HepG2 (cell line): ENCODE measurements at regions not wholly inside any gene's neighbourhood (a gene's known extent, or its start where the extent isn't known, plus 50 kb on each side); places are given as distances from the start of the nearest gene placed in this dataset.

ENCODE experiments used
- ATAC-seq: fragments of 200-7000 bp; cut with Tn5 transposase; 3 replicates; pipeline ENCODE4 v1.9.1; 2020; ENCODE audit warnings: mild to moderate bottlenecking, moderate library complexity
- BruUV-seq: library from RNA; stranded (reverse); fragments of 400-500 nt; replicated peaks from 2 replicates; lab custom pipeline; 2021; lab: Mats Ljungman, UMichigan
- CTCF ChIA-PET: fragments of 300-600 bp; formaldehyde crosslinking; extraction: SDS; loops from one replicate; lab custom pipeline; 2021; ENCODE audit warnings: low total read pairs, inconsistent platforms, low intra/inter-chr PET ratio; lab: Yijun Ruan, JAX
- POLR2A ChIA-PET: fragments of 350-600 bp; sonication (Branson Sonifier 250); formaldehyde crosslinking; loops from one replicate; lab custom pipeline; 2020; ENCODE audit warnings: antibody characterized with exemption, inconsistent platforms; lab: Yijun Ruan, JAX
- DNase-seq: peaks from one replicate; pipeline ENCODE4 v3.0.0-alpha.2; 2015; ENCODE audit warnings: low spot score
- FAIRE-seq: peaks from 3 replicates; lab custom pipeline; 2011; peaks lifted over from hg19 to GRCh38; lab: Jason Lieb, UNC
- H2AFZ ChIP-seq: one replicate; pipeline ENCODE4 v1.6.1; 2011; ENCODE audit warnings: low read length, inconsistent platforms
- H3K27ac ChIP-seq: fragments of 300-600 bp; 3 replicates; pipeline ENCODE4 v1.8.0; 2011; ENCODE audit warnings: mixed run types, mild to moderate bottlenecking, mixed read lengths, low read length, inconsistent platforms; ENCODE audit not compliant: insufficient read depth; ENCODE audit errors: extremely low read length
- H3K27me3 ChIP-seq, 2 experiments: fragments of 200-600 bp in 1 of 2; 2 replicates in 1 of 2; 3 replicates in 1 of 2; pipeline versions ENCODE4 v1.6.0 to v1.8.0; 2011; ENCODE audit warnings: low read length in 2 of 2, mild to moderate bottlenecking in 2 of 2, moderate library complexity in 2 of 2, inconsistent platforms in 1 of 2; ENCODE audit not compliant: insufficient read depth in 2 of 2, control insufficient read depth in 1 of 2
- H3K36me3 ChIP-seq, 2 experiments: fragments of 200-600 bp in 1 of 2; replicated peaks in 1 of 2; 2 replicates in 1 of 2; 3 replicates in 1 of 2; pipeline versions ENCODE4 v1.5.1 to v1.8.0; 2011; ENCODE audit warnings: low read length in 2 of 2, inconsistent platforms in 1 of 2; ENCODE audit not compliant: insufficient read depth in 2 of 2, control insufficient read depth in 1 of 2
- H3K4me1 ChIP-seq: 2 replicates; pipeline ENCODE4 v1.5.1; 2012; ENCODE audit warnings: low read length, inconsistent platforms; ENCODE audit not compliant: insufficient read depth
- H3K4me2 ChIP-seq: 2 replicates; pipeline ENCODE4 v1.6.0; 2011; ENCODE audit warnings: low read depth, low read length, inconsistent platforms
- H3K4me3 ChIP-seq, 3 experiments: fragments of 200-600 bp in 1 of 3; sonication (generic), shearing (Covaris generic) in 1 of 3; replicated peaks in 1 of 3; 2 replicates each; pipeline ENCODE4 v1.5.1; 2011 to 2016; ENCODE audit warnings: low read length in 3 of 3, inconsistent platforms in 2 of 3, low read depth in 2 of 3, mild to moderate bottlenecking in 2 of 3, control low read depth in 1 of 3, mixed read lengths in 1 of 3; ENCODE audit not compliant: insufficient read depth in 1 of 3
- H3K79me2 ChIP-seq: one replicate; pipeline ENCODE4 v1.6.1; 2011; ENCODE audit warnings: low read length, inconsistent platforms; ENCODE audit not compliant: insufficient read depth
- H3K9ac ChIP-seq: 2 replicates; pipeline ENCODE4 v1.6.0; 2011; ENCODE audit warnings: mild to moderate bottlenecking, low read depth, low read length, inconsistent platforms; ENCODE audit not compliant: insufficient read depth
- H3K9me3 ChIP-seq: 2 replicates; pipeline ENCODE4 v1.5.1; 2012; ENCODE audit warnings: mild to moderate bottlenecking, low read length
- H4K20me1 ChIP-seq: 2 replicates; pipeline ENCODE4 v1.6.0; 2011; ENCODE audit warnings: inconsistent platforms, mild to moderate bottlenecking, low read length, moderate library complexity; ENCODE audit not compliant: insufficient read depth
- AKAP8 ChIP-seq: sonication (generic); formaldehyde crosslinking; IDR thresholded peaks from 2 replicates; pipeline ENCODE4 v1.5.1; 2020; ENCODE audit warnings: mild to moderate bottlenecking, missing genetic modification reagents
- BRD4 ChIP-seq: sonication (generic); formaldehyde crosslinking; IDR thresholded peaks from 2 replicates; pipeline ENCODE4 v1.4.0; 2020; ENCODE audit warnings: missing genetic modification reagents
- DBP ChIP-seq: sonication (generic); formaldehyde crosslinking; IDR thresholded peaks from 2 replicates; pipeline ENCODE4 v1.4.0; 2020; ENCODE audit warnings: missing genetic modification reagents; ENCODE audit errors: not compliant biosample characterization
- ELF1 ChIP-seq: sonication (generic); formaldehyde crosslinking; IDR thresholded peaks from 2 replicates; pipeline ENCODE4 v1.4.0; 2020; ENCODE audit warnings: missing genetic modification reagents
- GABPA ChIP-seq, 2 experiments: IDR thresholded peaks; 2 replicates each; pipeline ENCODE4 v1.6.1; 2011 to 2016; ENCODE audit warnings: low read depth in 2 of 2, low read length in 1 of 2, missing biosample characterization in 1 of 2, missing genetic modification characterization in 1 of 2
- GPN1 ChIP-seq: sonication (generic); formaldehyde crosslinking; IDR thresholded peaks from 2 replicates; pipeline ENCODE4 v1.5.1; 2020; ENCODE audit warnings: missing genetic modification reagents, borderline replicate concordance
- GTF3A ChIP-seq: sonication (generic); formaldehyde crosslinking; conservative IDR thresholded peaks from 2 replicates; pipeline ENCODE4 v1.4.0; 2020; ENCODE audit warnings: mild to moderate bottlenecking, missing genetic modification reagents
- KLF13 ChIP-seq: sonication (generic); formaldehyde crosslinking; IDR thresholded peaks from 2 replicates; pipeline ENCODE4 v1.4.0; 2020; ENCODE audit warnings: mild to moderate bottlenecking, missing genetic modification reagents
- MYNN ChIP-seq: sonication (generic); formaldehyde crosslinking; IDR thresholded peaks from 2 replicates; pipeline ENCODE4 v1.4.0; 2020; ENCODE audit warnings: mild to moderate bottlenecking, low read depth, missing genetic modification reagents
- PRMT3 ChIP-seq: sonication (generic); formaldehyde crosslinking; IDR thresholded peaks from 2 replicates; pipeline ENCODE4 v1.8.1; 2022; ENCODE audit warnings: low read depth, mild to moderate bottlenecking, moderate library complexity, missing genetic modification reagents, borderline replicate concordance
- RARG ChIP-seq: sonication (generic); formaldehyde crosslinking; IDR thresholded peaks from 2 replicates; pipeline ENCODE4 v1.4.0; 2020; ENCODE audit warnings: low read depth, mild to moderate bottlenecking, missing genetic modification reagents
- ZBTB26 ChIP-seq: IDR thresholded peaks from 2 replicates; pipeline ENCODE4 v1.6.1; 2016; ENCODE audit warnings: missing compliant biosample characterization, missing genetic modification reagents, borderline replicate concordance
- ZNF136 ChIP-seq: sonication (generic); formaldehyde crosslinking; IDR thresholded peaks from 2 replicates; pipeline ENCODE4 v1.8.1; 2022; ENCODE audit warnings: low read depth, mild to moderate bottlenecking, moderate library complexity, missing genetic modification reagents
- ZNF75D ChIP-seq: sonication (generic); formaldehyde crosslinking; IDR thresholded peaks from 2 replicates; pipeline ENCODE4 v1.8.1; 2023; ENCODE audit warnings: missing genetic modification reagents, mild to moderate bottlenecking, borderline replicate concordance
- WGBS: methylation state at CpG from one replicate; pipeline ENCODE4 v1.1.6; 2017; ENCODE audit warnings: low lambda C conversion rate; 5-methylcytosine and 5-hydroxymethylcytosine counted together
- in situ Hi-C: cut with HindIII; loops from 2 replicates; pipeline ENCODE4 v1.10.0; 2017; ENCODE audit warnings: low pct_unique_long_range_greater_than_20kb; ENCODE audit not compliant: extremely low pct_ligation_motif_present
- intact Hi-C: fragments of 100-400 bp; cut with micrococcal nuclease; formaldehyde crosslinking; loops from one replicate; pipeline ENCODE4 v1.10.0; 2022; ENCODE audit not compliant: unreplicated experiment

GRCh38 chr1:5345556-5345955 is 646.7 kb downstream of the NPHP4 start:
- BruUV-seq: no TSS peak
- H3K36me3 ChIP-seq: no peaks in the 10 kb centered on the region
- in situ Hi-C loops (no loop called here), intact Hi-C loops (no loop called here)
- FAIRE-seq: no peak
- no peaks in the 10 kb centered on the region for H3K79me2 ChIP-seq
- POLR2A ChIA-PET: no interaction called here
- H3K9ac ChIP-seq: no peak overlapping the region
- no peak overlapping the region for H2AFZ ChIP-seq
- ATAC-seq: no peak
- CTCF ChIA-PET: no interaction called here
- H3K27ac ChIP-seq: no peak overlapping the region
- peaks cover 8% of the 10 kb centered on the region; the same call in 1 of the 2 replicates for H3K4me1 ChIP-seq
- TF ChIP-seq PRMT3 (CRISPR knock-in tag) (no peak), MYNN (CRISPR knock-in tag) (no peak), GABPA (IDR thresholded peaks at IDR 0.05; ENCODE audit: low read depth, low read length) (no peak), GABPA (CRISPR knock-in tag; IDR thresholded peaks at IDR 0.05; ENCODE audit: low read depth) (no peak), BRD4 (CRISPR knock-in tag) (no peak), ZBTB26 (CRISPR knock-in tag) (no peak), ZNF136 (CRISPR knock-in tag) (no peak), ZNF75D (CRISPR knock-in tag) (no peak), RARG (CRISPR knock-in tag) (no peak), AKAP8 (no peak), GTF3A (CRISPR knock-in tag) (no peak), KLF13 (CRISPR knock-in tag) (no peak), ELF1 (no peak), DBP (CRISPR knock-in tag) (no peak), GPN1 (CRISPR knock-in tag) (no peak)
- no peaks in the 10 kb centered on the region; a peak in 1 of 5 replicates for H3K27me3 ChIP-seq
- no peaks in the 10 kb centered on the region for H4K20me1 ChIP-seq
- DNase-seq: no peak
- H3K4me2 ChIP-seq: no peak overlapping the region
- no peak overlapping the region for H3K4me3 ChIP-seq
- peaks cover 32% of the 10 kb centered on the region for H3K9me3 ChIP-seq
- 60% methylated on average over 7 of the region's 8 CpGs for WGBS
